ENCODE measurements at regions not wholly inside any gene's neighbourhood (a gene's known extent, or its start where the extent isn't known, plus 50 kb on each side); places are given as distances from the start of the nearest gene placed in this dataset.

DNA sequence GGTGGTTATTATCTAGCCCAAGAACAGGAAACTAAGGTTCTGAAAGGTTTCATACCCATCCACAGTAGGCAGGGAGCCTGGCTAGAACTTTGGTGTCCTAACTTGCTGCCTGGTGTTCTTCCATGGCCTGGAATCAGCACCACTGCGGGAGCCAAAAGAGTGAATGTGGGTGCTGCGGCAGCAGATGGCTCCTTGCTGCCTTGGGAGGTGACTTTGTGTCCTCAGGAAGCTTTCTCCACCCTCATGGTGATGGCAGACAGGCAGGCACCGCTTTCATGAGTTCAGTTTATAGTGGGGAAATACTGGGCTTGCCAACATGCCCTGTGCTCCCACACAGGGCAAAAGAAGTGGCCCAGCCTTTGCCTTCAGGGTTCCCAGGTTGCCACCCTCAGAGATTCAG, 385.2 kb downstream of the BCL11A start:
- DNase-seq (ENCODE audit: low read depth in 1 of 2, low spot score in 1 of 2) = no peak

DNA sequence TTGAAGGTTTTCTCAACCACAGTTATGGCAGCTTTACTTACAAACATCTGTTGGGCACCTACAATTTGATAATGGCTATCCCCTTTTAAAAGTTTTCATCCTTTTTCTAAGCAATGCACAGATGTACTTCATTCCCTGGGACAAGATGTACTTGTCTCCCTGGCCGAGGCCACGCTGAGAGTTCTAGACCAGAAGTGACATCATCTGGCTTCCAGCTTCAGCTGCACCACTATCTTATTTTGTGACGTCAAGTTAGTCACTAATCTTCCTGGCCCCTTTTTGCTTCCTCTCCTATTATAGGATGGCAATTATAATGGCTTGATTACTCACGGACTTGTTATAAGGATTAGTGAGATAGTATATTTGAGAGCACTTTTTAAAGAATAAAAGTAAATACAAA, 386.4 kb downstream of the BCL11A start:
- no peak for DNase-seq (ENCODE audit: low read depth in 1 of 2, low spot score in 1 of 2)

DNA sequence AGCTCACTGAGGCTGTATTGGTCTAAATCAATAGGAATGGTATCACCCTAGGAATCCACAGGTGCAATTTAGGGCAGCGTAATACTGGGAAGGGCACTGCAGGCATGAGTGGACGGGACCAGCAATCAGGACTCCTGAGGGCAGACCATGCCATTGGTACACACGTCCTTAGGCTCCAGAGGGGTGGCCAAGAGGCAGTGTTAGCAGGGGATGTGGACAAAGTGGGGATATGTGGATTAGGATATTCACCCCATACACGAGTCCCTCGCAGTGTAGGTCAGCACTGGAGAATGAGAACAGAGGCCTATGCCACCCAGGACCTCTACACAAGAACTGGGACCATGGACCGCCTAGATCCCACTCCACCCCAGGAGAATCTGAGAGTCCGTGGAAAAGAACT, 389.8 kb downstream of the BCL11A start:
- DNase-seq (ENCODE audit: low read depth in 1 of 2, low spot score in 1 of 2) = no peak

DNA sequence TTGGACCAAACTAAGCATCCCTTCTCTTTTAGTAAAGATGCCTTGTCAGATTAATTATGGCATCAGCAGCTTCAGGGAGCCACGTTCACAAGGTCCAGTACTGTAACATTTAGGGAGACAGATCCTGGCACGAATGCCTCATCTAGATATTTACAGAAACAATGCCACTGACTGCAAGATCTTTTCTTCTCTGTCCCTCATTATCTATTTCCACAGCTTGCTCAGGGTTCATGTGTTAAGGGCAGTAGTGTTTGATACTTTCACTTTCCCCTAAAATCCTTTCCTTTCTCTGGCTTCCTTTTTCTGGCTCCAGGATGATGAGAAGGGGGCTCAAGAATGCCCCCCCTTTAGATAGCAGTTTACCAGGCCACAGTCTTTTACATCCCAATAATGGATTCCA, 393.9 kb downstream of the BCL11A start:
- no peak for DNase-seq (ENCODE audit: low read depth in 1 of 2, low spot score in 1 of 2)

DNA sequence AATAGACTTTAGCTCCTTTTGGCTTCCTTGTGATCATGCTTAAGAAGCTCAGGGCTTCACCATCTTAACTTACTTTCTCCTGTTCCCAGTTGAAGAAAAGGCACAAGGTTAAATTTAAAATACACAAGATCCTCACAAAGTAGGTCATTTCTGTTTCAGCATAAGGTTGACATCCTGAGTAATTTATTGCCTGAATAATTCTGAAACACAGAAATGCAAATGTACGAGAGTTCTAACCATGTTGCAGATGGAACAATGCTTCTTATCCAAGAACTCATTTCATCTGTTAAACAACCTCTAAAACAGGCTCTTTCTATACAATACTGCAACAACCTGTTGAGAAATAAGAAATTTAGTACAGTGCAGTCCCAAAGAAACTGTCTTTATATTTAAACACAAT, 395.2 kb downstream of the BCL11A start:
- DNase-seq (ENCODE audit: low read depth in 1 of 2, low spot score in 1 of 2) = no peak

DNA sequence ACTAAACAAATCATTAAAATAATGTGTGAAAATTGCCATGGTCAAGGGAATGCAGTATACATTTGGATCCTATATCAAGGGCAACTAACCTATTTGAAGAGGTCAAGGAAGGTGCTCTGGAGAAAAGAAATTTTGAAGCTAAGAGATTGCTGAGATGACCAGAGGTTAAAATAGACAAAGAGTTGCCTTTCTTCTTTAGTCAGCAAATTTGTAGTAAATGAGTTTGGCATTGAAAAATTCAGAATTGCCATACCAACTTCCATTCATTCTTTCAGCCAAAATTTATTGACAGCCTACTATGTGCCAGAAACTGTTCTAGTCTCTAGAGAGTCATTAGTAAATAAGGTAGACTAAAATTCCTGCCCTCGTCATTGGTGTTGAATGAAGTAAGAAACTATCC, 396.2 kb downstream of the BCL11A start:
- DNase-seq (ENCODE audit: low read depth in 1 of 2, low spot score in 1 of 2) = no peak

DNA sequence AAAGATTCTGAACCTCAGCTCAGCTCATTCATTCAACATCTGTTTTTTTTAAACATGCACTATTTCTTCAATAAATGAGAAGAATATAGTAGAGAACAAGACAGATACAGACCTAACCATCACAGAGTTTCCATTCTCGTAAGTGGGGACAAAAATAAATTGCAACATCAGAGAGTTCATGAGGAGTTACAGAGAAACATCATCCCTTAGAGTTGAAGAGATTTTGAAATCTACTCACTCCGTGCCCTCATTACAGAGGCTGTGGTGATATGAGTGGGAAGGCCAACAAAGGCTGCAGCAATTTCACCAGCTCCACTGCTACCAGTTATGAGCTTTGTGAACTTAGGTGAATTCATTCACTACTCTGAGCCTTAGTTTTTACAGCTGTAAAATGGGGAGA, 399.3 kb downstream of the BCL11A start:
- DNase-seq (ENCODE audit: low read depth in 1 of 2, low spot score in 1 of 2) = no peak

DNA sequence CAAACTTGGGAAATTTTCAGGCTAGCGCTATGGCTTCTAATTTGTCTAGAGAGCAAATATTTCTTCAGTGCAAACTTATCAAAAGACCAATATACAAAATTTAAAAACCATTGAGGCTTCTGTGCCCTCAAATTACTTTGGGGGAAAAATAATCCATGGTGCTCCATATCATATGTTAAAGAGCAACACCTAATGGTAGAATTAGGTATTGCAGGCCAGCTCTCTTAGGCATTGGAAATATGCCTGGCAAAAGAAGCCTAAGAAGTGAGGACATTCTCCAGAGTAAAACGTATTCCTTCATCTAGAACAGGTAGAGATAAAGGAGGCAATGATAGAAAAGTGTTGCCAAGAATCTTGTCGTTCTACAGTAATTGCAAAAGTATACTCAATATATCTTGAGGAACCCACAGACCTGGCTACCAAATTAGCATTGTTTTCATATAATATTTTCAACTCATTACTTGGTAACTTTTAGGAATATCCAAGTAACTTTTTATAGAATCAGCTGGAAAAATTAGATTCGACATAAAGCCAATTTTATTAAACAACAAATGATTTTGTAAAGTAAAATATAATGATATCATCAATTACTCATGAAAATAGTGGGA, 401.1 kb downstream of the BCL11A start:
- DNase-seq (ENCODE audit: low read depth in 1 of 2, low spot score in 1 of 2) = no peak

DNA sequence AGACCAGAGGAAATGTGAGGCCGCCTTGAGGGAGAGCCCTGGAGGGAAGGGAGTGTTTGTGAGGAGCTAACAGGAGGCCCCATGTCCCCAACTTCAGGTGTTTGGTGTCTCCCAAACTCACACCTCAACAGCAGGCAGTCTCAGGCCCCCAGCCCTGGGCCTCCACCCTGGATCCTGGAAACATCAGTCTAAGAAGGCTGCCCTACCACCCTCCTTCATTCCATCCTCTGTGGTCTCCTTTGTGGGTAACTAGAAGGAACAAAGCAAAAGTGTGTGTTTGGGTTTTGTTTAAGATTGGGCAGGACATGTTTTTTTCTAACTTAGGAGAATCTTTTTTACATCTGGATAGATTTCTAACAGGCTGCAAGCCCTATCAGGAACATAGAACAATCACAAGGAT, 404.3 kb downstream of the BCL11A start:
- no peak for DNase-seq (ENCODE audit: low read depth in 1 of 2, low spot score in 1 of 2)

DNA sequence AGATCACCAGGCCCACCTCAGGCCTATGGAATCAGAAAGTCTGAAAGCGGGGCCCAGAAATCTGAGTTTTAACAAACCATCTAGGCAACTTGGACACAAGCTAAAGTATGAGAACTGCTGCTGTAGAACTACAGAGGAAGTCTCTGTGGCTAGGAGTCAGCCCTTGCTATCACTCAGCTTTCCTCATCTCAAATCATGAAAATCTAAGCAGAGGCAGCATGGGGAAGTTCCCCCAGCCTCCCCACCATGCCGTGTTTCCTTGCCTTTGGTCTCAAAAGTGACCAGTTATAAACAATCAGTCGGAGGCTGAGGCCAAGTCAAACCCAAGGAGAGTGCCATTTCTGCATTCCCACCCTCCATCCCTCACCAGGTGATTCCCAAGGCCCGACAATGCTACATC, 404.7 kb downstream of the BCL11A start:
- no peak for DNase-seq (ENCODE audit: low read depth in 1 of 2, low spot score in 1 of 2)

DNA sequence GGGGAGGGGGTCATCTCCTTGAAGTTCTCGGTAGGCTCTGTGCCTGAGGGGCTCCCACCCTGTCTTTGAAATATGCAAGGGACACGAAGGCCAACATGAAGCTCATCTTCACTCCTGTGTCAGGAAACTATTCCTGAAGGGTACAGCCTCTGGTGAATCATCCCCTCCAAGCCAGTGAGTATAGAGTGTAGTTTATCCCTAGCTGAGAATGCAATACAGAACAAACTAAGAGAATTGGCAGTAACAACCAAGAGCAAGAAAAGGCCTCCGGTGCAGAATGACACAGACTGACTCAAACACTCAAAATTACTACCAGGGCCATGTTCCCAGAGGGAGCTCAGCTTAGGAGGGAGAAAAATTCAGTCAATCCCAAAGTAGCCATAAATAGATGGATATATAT, 413.3 kb downstream of the BCL11A start:
- DNase-seq (ENCODE audit: low read depth in 1 of 2, low spot score in 1 of 2) = no peak

DNA sequence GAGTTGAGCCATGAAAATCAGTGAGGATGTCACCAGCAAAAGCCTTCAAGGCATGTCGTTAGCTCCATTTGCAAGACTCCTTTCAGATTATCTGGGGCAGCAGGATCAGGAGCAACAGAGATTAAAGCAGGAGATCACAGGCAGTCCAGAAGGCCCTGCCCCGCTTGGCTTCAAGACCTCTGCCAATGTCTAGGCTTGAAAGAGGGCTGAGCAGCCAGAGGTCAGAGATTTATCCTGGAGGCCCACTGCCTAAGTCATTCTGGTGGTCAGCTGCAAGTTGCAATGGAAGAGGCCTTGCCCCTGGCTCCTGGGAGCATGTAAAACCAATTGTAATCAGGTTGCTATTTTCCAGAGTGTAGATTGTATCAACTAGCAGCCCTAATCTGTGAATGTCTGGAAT, 416.5 kb downstream of the BCL11A start:
- DNase-seq (ENCODE audit: low read depth in 1 of 2, low spot score in 1 of 2) = no peak

DNA sequence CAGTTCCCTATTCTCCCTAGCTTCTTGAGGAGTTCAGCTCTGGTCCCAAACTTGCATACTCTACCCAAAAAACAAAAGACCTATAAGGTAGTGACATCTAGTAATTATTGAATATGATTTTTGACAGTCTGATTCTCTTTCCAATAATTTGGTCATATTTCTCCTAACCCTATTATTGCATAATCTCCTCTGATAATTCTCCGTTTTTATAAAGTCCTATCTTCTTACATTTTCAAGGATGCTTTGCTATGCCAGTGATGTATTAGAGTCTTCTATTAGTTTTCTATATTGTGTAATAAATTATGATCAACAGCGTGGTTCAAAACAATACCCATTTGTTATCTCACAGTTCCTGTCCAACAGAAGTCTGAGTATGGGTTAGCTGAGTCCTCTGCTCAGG, 426.3 kb downstream of the BCL11A start:
- no peak for DNase-seq (ENCODE audit: low read depth in 1 of 2, low spot score in 1 of 2)

DNA sequence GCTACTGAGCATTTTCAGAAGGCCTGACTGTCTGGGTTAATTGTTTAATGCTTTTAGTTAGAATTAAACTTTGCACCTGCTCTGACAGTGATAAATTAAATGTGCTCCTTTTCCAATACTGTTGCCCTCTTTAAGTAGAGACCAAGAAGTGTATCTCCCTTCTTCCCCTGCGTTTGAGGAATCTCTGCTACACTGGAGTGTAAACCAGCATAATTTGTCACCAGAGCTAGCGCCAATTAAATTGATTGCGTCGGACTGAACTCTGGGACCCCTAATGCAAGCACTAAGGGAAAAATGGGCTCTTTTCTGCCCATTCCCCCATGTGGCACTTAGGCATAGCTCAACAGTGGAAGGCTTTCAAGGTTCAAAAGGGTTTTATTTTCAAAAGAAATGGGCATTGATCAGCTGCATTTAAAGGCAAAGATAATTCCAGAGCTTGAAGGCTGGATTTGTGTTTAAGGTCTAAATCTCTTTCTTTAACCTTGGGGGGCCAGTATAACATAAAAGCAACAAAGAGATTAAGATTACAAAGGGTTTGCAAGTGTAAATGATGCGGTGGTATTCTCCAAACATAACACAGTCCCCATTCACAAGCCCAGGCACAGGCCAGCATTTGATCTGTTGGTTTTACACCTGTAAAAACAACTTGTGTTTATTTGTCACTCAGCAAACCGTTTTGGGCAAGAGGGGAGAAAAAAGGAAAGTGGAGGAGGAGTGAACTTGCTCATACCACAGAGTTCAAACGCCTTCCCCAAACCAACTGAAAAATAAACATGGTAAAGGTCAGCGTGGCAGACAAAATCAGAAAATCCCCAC, 427.6 kb downstream of the BCL11A start:
- no peak for DNase-seq (ENCODE audit: low read depth in 1 of 2, low spot score in 1 of 2)

DNA sequence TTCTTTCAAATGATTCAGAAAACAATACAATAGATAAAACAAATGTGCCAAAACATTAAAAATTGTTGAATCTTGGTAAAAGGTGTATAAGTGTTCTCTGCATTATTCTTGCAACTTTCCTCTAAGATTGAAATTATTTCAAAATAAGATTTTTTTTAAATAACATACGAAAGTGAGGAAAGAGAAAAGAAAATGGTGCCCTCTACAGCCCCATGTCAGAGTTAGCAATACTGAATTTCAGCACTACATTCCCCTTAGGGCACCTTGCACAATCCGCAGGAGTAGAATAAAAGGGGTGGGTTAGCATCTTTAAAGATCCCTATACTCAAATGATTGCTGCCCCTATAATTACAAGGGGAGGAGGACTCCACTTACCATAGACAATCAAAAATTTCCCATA, 433.7 kb downstream of the BCL11A start:
- no peak for DNase-seq (ENCODE audit: low read depth in 1 of 2, low spot score in 1 of 2)

DNA sequence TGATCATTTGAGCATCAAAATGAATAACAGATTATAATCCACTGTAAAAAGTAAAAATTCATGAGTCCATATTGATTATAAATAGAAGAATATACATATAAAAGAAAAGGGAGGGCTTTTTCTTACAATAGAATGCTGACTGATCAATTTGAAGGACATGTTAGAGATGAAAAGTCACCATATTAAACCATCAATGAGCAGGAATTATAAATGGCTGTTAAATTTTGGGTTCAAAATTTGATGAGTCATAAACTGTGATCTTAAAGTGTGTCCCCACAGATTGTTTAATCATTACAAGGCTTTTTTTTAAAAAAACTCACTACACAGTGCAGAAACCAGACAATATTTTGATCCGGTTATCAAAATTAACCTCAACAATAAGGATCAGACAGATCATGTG, 434.5 kb downstream of the BCL11A start:
- DNase-seq (ENCODE audit: low read depth in 1 of 2, low spot score in 1 of 2) = no peak

DNA sequence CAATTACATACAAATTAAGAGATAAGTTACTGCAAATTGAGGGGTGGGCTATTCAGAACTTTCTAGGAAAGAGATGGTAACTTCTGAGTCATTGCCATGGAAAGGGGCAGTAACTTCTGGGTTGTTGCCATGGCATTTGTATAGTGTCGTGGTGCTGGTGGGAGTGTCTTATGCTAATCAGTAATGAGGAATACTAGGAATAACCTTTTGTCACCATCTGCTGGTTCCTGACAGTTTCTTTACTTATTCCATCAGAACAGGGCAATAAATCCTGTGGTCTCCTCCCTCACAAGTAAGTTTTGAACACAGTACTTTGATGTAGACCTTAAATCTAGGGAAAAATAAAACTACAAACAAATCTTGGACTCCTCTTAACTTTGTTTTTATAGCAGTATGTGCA, 435.4 kb downstream of the BCL11A start:
- no peak for DNase-seq (ENCODE audit: low read depth in 1 of 2, low spot score in 1 of 2)

DNA sequence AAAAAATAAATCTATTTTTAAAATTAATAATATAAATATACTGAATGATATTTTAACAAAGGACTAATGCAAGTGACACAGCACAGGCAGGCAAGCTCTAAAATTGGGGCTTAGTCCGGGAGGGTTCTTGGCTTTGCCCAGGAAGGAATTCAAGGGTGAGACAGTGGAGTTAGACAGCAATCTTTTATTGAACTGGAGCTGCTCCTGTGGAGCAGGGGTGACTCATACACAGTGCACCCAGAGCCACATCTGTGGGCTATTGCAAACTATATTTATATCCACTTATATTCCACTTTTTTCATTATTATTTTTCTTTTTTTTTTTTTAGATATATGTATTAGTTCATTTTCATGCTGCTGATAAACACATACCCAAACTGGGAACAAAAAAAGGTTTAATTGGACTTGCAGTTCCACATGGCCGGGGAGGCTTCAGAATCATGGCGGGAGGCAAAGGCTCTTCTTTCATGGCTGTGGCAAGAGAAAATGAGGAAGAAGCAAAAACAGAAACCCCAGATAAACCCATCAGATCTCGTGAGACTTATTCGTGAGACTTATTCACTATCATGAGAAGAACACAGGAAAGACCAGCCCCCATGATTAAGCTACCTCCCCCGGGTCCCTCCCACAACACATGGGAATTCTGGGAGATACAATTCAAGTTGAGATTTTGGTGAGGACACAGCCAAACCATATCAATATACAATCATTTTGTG, 437.1 kb downstream of the BCL11A start:
- DNase-seq (ENCODE audit: low read depth in 1 of 2, low spot score in 1 of 2) = no peak

DNA sequence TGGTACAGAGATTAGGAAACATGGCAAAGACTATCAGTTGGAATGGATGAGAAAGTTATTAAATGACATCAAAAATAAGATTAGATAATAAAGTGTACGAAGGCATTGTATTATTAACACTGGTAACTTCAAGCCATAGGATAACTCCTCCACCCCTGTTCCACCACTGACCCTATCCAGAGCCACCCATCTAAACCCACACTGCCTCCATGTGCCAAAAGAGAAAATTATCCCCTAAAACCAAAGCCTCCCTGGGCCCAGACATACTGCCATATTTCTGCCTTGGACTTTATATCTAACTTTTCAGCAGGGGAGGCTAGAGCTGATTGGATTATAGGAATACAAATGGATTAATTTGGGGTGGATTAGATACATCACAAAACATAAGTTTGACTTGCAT, 443.7 kb downstream of the BCL11A start:
- no peak for DNase-seq (ENCODE audit: low read depth in 1 of 2, low spot score in 1 of 2)

DNA sequence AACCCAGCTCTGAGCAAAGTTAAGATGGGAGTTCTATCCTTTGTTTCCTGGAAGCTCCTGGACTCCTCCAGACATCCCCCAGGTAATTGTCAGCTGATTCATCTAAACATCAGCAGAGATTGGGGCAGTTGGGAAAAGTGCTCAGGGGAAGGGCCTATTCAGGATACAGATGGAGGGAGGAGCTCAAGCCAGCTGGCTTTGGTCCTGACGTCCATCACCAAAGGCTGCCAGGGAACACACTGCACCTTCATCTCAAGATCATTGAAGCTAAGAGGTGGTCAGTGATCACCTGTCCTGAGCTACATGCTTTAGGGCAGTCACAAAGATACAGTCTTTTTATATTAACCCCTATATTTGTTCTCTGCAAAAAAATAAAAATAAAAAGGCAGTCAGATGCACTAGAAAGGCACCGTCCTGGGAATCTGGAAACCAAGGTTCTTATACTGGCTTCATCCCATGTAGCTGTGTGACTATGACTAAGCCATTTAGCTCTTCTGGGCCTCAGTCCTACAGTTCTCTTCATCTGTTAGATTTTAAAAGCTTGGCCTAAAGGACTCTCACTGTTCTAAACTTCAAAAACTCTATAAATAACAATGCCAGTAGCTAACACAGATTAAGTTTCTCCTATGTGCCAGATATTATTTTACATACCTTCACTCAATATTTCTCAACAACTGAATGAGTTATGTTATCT, 446.5 kb downstream of the BCL11A start:
- no peak for DNase-seq (ENCODE audit: low read depth in 1 of 2, low spot score in 1 of 2)

DNA sequence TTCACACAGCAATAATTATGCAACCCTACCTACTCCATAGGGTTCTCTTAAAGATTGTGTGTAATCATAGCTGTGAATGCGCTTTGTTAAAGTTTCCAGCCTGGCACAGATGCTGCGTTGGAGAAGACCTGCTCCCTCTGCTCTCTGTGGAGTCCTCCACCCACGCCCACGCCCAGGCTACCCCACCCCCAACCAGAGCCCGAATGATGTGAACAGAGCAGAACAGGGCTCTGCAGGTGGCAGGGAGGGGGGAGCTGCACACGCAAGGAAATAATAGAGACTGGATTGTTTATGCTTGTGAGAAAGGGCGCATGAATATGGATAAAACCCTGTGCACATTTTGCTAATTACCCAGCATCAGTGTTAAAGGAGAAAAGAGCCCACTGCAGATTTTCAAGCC, 447.5 kb downstream of the BCL11A start:
- DNase-seq (ENCODE audit: low read depth in 1 of 2, low spot score in 1 of 2) = no peak

Data from stimulated activated CD4-positive, alpha-beta T cell treated with anti-CD3 and anti-CD28 coated beads, Interleukin-15, amount 100 ng/mL, for 1 hour (primary cell).